Endothelial cell of umbilical vein (primary cell): ENCODE measurements at regions not wholly inside any gene's neighbourhood (a gene's known extent, or its start where the extent isn't known, plus 50 kb on each side); places are given as distances from the start of the nearest gene placed in this dataset.

Experiments
- CTCF ChIP-seq, 2 donors: IDR thresholded peaks; 1 replicate in 1 of 2; 2 replicates in 1 of 2; pipeline ENCODE4 v1.5.1; 2011; ENCODE audit warnings: low read length in 2 of 2, mild to moderate bottlenecking in 2 of 2, moderate library complexity in 2 of 2, control low read depth in 1 of 2, inconsistent platforms in 1 of 2, low read depth in 1 of 2; ENCODE audit not compliant: insufficient read depth in 1 of 2; ENCODE audit errors: extremely low read depth in 1 of 2
- EZH2 ChIP-seq: IDR thresholded peaks from 2 replicates; pipeline ENCODE4 v1.6.1; 2012; ENCODE audit warnings: borderline replicate concordance, low read depth, mild to moderate bottlenecking, moderate library complexity, low read length, inconsistent platforms; ENCODE audit not compliant: severe bottlenecking
- MAX ChIP-seq: IDR thresholded peaks from 2 replicates; pipeline ENCODE4 v1.6.1; 2011; ENCODE audit not compliant: insufficient read depth, insufficient read length
- MYC ChIP-seq: IDR thresholded peaks from one replicate; pipeline ENCODE4 v1.6.1; 2011; ENCODE audit warnings: mild to moderate bottlenecking, low read depth, low read length
- POLR2A ChIP-seq: IDR thresholded peaks from 2 replicates; pipeline ENCODE4 v1.6.1; 2012; ENCODE audit warnings: low read depth, mild to moderate bottlenecking, control low read depth, low read length
- POLR2AphosphoS5 ChIP-seq: IDR thresholded peaks from 2 replicates; pipeline ENCODE4 v1.6.1; 2012; ENCODE audit warnings: low read depth, mild to moderate bottlenecking, control low read depth, low read length, moderate library complexity; ENCODE audit not compliant: insufficient read depth

GRCh38 chr1:244346972-244347618 lies 104.6 kb downstream of the ADSS2 start:
- TF ChIP-seq MAX (no peak), CTCF (IDR thresholded peaks at IDR 0.05; ENCODE audit: extremely low read depth in 1 of 2, insufficient read depth in 1 of 2, low read depth in 1 of 2, low read length in 2 of 2) (no peak), POLR2A (no peak), EZH2 (no peak), POLR2AphosphoS5 (no peak), MYC (no peak)
